ENCODE measurements at regions not wholly inside any gene's neighbourhood (a gene's known extent, or its start where the extent isn't known, plus 50 kb on each side); places are given as distances from the start of the nearest gene placed in this dataset.

GRCh38 chr20:16946097-16946496, 197.9 kb downstream of the OTOR start:
- H3K36me3 ChIP-seq (replicated peaks in 1 of 2; ENCODE audit: control insufficient read depth in 1 of 2, insufficient read depth in 2 of 2, low read length in 2 of 2), result no peaks in the 10 kb centered on the region
- Mint-ChIP-seq H3K4me1 (no peaks in the 10 kb centered on the region), H3K36me3 (no peaks in the 10 kb centered on the region), H3K9me3 (peaks cover 0 to 19% (median 7%) of the 10 kb centered on the region in 7 donors), H3K4me3 (no peak overlapping the region), H3K27ac (no peak overlapping the region), H3K27me3 (ENCODE audit: low read depth in 3 of 3) (no peaks in the 10 kb centered on the region)
- DNase-seq, result no peak
- no peak overlapping the region for H3K27ac ChIP-seq (ENCODE audit: low read depth in 1 of 2, low read length in 2 of 2)
- H2AFZ ChIP-seq (ENCODE audit: insufficient read depth, low read depth, low read length, poor library complexity, severe bottlenecking), result no peak overlapping the region
- no peak overlapping the region for H3K4me3 ChIP-seq (replicated peaks in 1 of 3; ENCODE audit: low read depth in 2 of 3, low read length in 3 of 3)
- TF ChIP-seq CTCF (IDR thresholded peaks at IDR 0.05), result no peak
- peaks cover 10 to 12% of the 10 kb centered on the region in 2 donors for H3K9me3 ChIP-seq (replicated peaks in 1 of 2; ENCODE audit: control insufficient read depth in 1 of 2, insufficient read depth in 1 of 2, low read length in 2 of 2)
- H3K79me2 ChIP-seq (ENCODE audit: insufficient read depth, low read length), result no peaks in the 10 kb centered on the region
- intact Hi-C loops (cut with micrococcal nuclease), result no loop called here
- no peaks in the 10 kb centered on the region for H3K27me3 ChIP-seq (ENCODE audit: control insufficient read depth in 2 of 2, insufficient read depth in 2 of 2, low read length in 2 of 2)
- H3K4me1 ChIP-seq (ENCODE audit: control insufficient read depth in 1 of 2, insufficient read depth in 2 of 2, low read length in 2 of 2), result no peaks in the 10 kb centered on the region
- WGBS (ENCODE audit: insufficient coverage), result 67% methylated on average over 1 of the region's 2 CpGs
- H4K20me1 ChIP-seq (ENCODE audit: insufficient read depth, low read length), result no peaks in the 10 kb centered on the region
- no peak overlapping the region for H3K4me2 ChIP-seq (replicated peaks; ENCODE audit: extremely low read depth, low read length, poor library complexity, severe bottlenecking)
- no peak overlapping the region for H3K9ac ChIP-seq (ENCODE audit: insufficient read depth, low read length, poor library complexity, severe bottlenecking)

GRCh38 chr20:16947479-16947878, 199.3 kb downstream of the OTOR start:
- Histone ChIP-seq H3K9ac (ENCODE audit: insufficient read depth, low read length, poor library complexity, severe bottlenecking) (no peak overlapping the region), H3K4me1 (ENCODE audit: control insufficient read depth in 1 of 2, insufficient read depth in 2 of 2, low read length in 2 of 2) (no peaks in the 10 kb centered on the region), H2AFZ (ENCODE audit: insufficient read depth, low read depth, low read length, poor library complexity, severe bottlenecking) (no peak overlapping the region), H3K4me2 (replicated peaks; ENCODE audit: extremely low read depth, low read length, poor library complexity, severe bottlenecking) (no peak overlapping the region), H3K27me3 (ENCODE audit: control insufficient read depth in 2 of 2, insufficient read depth in 2 of 2, low read length in 2 of 2) (no peaks in the 10 kb centered on the region), H3K79me2 (ENCODE audit: insufficient read depth, low read length) (no peaks in the 10 kb centered on the region), H4K20me1 (ENCODE audit: insufficient read depth, low read length) (no peaks in the 10 kb centered on the region), H3K27ac (ENCODE audit: low read depth in 1 of 2, low read length in 2 of 2) (no peak overlapping the region), H3K4me3 (replicated peaks in 1 of 3; ENCODE audit: low read depth in 2 of 3, low read length in 3 of 3) (no peak overlapping the region), H3K9me3 (replicated peaks in 1 of 2; ENCODE audit: control insufficient read depth in 1 of 2, insufficient read depth in 1 of 2, low read length in 2 of 2) (peaks cover 10 to 12% of the 10 kb centered on the region in 2 donors), H3K36me3 (replicated peaks in 1 of 2; ENCODE audit: control insufficient read depth in 1 of 2, insufficient read depth in 2 of 2, low read length in 2 of 2) (no peaks in the 10 kb centered on the region)
- no CpG with 5 or more reads among the region's 2 CpGs for WGBS (ENCODE audit: insufficient coverage)
- Mint-ChIP-seq H3K27ac (no peak overlapping the region), H3K36me3 (no peaks in the 10 kb centered on the region), H3K4me3 (no peak overlapping the region), H3K4me1 (no peaks in the 10 kb centered on the region), H3K27me3 (ENCODE audit: low read depth in 3 of 3) (no peaks in the 10 kb centered on the region), H3K9me3 (peaks cover 0 to 19% (median 7%) of the 10 kb centered on the region in 7 donors)
- intact Hi-C loops (cut with micrococcal nuclease), result no loop called here
- no peak for TF ChIP-seq CTCF (IDR thresholded peaks at IDR 0.05)
- no peak for DNase-seq

Measured in CD14-positive monocyte (primary cell).